Right lung (tissue), 2 donors: ENCODE measurements at regions not wholly inside any gene's neighbourhood (a gene's known extent, or its start where the extent isn't known, plus 50 kb on each side); places are given as distances from the start of the nearest gene placed in this dataset.

Experiments used
- DNase-seq, 2 donors: peaks; one replicate each; pipeline ENCODE4 v3.0.0-alpha.2; 2013

DNA sequence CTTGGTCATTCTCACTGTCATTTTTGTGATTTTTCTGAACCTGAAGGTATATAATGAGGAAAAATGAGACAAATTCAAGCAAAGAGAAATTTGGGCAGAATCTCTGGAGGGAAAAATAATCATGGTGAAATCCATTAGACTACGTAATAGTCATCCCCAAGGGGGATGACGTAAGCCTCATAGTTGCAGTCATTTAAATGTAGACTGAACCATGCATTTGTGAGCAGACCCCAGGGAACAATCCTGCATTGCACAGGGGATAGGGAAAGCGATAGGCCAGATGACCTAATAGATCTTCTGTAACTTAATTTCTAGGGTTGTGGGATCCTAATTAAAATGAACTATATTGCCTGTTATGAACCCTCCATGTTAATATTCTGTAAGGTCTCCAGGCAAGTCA is 167.4 kb upstream of the C1orf21 start:
- no peak for DNase-seq

DNA sequence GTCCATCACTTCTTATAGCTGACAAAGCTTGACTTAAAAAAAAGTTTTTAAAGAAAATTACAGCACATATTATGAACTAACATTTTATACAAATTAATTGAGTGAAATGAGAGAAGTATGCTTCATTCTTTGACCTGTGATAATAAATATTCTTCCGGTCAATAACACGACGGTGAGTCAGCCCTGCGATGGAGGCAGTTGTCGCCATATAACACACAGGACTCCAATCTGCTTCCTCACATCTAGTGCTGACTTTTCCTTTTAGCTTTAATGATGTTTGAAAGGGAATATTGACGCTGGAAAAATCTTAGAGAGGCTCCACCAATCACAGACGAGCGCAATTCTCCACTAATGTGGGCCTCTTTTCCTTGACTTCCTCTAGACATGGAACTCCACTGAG is 166.9 kb upstream of the C1orf21 start:
- DNase-seq: no peak

DNA sequence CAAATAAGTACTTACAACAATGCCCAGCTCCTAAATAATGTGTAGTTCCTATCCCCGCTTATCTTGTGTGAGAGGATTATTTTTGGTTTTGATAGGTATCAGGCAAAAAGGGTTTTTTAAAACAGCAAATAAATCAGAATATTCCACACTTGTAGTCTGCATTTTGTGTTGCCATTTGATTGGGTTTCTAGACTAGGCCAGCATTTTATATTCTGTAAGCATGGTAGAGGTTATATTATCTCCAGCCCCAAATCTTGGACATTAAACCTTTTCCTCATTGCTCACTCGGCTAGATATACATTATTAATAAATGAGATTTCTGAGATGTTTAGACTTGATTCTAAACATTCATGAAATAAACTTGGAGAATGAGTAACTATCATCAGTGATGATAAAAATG is 165.7 kb upstream of the C1orf21 start:
- DNase-seq: no peak

DNA sequence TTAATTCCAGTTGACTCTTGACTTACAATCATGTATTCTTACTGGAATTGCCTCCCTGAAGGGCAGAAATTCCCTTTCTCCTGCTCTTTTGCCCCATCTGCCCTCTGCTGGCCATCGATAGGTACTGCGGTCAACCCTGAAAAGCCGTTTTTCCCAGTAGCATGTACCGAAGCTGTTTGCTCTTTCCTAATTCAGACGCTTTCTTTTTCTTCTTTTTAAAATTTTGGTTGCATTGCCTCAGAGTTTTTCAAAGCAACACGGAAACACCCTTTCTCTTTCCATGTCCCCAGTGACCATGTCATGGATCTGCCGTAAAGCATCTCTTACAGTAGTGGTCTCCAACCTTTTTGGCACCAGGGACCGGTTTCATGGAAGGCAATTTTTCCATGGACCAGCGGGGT is 164.2 kb upstream of the C1orf21 start:
- peak in 1 of 2 donors; percentile 28 for DNase-seq

DNA sequence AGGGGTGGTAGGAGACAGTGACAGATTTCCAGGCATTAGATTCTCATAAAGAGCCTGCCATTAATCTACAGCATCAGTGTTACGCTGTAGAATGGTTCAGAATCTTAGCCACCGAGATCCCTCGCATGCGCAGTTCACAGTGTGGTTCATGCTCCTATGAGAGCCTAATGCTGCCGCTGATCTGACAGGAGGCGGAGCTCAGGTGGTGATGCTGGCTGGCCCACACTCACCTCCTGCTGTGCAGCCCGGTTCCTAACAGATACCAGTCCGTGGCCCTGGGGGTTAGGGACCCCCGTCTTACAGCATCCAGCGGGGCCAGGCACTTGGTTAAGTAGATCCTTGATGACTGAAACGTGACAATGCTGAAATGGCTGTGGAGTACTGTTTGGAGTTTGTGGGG is 163.6 kb upstream of the C1orf21 start:
- DNase-seq: no peak

DNA sequence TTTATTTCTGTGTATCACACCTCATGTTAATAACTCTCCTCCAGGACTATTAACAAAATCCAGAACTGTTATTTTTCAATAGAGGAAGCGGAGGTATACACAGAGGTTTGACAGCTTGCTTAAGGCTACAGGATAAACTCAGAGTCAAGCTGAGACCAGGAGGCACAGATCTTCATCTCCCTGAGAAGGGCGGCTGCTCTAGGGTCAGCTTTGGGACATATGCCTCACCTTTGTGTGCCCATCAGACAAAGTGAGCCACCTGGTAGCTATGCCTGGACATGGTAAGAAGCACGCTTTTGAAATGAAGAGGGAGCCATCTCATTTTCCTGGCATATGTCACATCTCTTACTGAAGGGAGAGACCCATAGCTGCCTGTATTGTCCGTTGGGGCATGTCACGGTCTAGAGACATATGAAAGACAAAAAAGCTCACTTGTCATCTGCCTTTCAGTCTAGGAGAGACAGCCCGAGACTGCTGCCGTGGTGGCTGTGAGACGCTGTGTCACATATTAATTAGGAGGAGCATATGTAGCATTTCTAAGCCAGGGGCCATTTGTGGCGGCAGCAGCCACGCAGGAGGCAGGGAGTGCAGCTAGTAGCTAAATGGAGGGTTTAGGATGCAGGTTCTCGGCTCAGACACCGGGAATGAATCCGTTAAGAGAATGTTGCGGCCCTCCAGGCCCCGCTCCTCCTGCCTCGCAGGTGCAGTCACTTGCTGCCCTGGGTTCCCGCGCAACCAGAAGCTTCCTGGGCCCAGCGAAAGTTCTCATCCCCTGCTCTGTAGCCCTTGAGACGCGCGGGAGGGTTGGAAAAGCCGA is 161.3 kb upstream of the C1orf21 start:
- no peak for DNase-seq

DNA sequence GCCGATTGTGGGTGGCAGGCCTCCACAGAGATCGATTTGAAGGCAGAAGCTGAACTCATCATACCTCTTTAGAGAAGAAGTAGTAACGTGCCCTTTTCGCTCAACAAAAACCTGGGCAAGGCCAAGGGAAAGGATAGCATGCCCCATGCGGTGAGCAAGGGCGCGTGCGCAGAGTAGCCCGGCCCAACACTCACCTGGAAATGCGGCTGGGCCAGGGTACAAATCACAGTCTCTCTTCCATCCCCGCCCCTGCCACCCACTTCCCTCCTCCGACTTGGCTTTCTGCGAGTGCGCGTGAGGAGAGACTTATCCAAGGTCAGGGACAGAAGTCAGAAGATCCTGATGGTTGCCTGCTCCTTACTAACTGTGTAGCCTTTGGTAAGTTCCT is 160.7 kb upstream of the C1orf21 start:
- no peak for DNase-seq

DNA sequence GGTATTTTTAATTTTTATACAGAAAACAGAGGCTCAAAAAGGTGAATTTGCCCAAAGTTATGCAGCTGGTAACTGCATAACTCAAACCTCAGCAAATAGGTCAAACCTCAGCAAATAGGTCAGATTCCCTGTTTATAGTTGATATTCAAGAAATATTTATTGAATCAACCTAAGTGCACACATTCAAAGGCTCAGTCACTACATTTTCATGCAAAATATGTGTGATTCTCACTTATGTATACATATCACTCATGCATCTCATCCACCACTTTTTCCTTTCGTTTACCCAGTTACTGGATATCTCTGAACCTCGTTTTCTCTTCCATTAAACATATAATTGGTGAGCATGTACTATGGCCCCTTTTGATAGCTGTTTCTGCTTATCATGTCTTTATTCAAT is 158.3 kb upstream of the C1orf21 start:
- no peak for DNase-seq

DNA sequence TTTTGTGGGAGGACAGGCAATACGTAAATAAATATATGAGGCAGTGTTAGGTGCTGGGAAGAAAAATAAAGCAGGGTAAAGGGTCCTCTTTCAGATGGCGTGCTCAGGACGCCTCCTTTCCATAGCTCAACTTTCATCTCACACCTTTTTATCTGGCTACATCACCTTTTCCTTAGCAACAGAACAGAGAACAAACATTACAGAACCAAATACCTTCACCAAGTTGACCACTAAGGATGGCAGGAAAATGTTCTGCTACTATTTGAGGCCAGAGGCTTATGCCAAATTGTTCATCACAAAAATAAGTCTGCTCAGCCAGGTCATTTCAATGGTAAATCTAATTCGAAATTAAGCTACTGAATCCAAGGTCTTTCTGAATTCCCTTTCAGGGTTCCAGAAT is 149.2 kb upstream of the C1orf21 start:
- no peak for DNase-seq

DNA sequence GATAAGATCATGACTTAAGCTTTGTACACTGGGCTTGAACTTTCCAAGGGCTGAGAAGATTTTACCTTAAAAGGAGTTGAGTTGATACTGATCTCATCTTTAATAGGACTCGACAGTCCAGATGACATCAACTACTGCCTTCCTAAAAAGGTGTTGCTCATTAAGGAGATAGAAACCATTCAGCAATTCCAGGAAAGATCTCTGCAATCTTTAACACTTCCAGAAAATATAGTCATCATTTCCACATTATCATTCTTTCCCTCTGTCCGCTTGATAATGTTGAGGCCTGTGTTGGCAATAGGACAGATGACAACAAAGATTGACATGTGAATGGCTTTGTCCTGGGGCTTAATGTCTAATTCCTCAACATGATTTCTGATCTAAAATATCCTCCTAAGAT is 145.4 kb upstream of the C1orf21 start:
- no peak for DNase-seq

DNA sequence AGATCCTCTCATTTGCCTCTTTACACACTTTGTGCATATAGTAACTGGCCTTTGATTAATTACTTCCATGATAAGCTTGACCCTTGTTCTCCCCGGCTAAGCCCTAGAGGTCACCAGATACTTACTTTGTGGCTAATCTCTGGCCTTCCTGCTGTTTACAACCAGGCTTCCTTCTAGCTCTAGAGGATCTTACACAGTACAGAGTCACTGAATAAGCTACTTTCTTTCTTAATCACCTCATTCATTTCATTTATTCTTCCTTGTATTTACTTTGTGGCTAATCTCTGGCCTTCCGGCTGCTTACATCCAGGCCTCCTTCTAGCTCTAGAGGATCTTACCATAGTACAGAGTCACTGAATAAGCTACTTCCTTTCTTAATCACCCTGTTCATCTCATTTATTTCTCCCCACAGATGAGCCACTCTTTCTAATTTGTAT is 144.3 kb upstream of the C1orf21 start:
- peak; percentile 16 to 24 for DNase-seq

DNA sequence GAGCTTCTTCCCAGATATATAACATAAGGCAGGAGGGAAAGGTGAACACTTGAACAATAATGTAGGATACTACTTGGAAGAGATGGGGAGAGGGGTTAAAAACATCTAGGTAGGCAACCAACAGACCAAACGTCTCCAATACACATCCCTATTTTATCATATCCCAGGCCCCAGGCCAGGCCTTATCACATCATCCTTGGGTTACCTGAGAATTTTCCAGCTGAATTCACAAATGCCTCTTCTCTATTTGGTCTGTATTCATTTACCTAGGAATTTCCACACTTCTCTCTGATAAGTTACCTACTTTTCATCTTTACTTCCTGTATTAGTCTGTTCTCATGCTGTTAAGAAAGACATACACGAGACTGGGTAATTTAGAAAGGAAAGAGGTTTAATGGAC is 141.9 kb upstream of the C1orf21 start:
- no peak for DNase-seq

DNA sequence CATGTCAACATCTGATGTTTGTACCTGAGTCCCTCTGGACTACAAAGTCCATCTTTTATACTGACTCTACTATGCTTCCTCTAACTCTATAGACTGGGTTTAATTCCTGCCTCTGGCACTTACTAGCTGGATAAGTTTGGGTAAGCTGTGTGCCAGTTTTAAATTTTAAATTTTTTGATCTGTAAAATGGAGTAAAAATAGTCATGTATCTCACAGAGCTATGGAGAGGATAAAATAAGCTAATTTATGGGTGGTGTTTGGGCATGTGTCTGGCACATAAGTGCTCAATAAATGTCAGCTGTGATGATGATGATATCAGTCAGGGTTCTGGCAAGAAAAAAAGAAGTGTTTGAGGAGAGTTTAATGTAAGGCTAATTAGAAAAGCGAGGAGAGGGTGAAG is 139.2 kb upstream of the C1orf21 start:
- no peak for DNase-seq

DNA sequence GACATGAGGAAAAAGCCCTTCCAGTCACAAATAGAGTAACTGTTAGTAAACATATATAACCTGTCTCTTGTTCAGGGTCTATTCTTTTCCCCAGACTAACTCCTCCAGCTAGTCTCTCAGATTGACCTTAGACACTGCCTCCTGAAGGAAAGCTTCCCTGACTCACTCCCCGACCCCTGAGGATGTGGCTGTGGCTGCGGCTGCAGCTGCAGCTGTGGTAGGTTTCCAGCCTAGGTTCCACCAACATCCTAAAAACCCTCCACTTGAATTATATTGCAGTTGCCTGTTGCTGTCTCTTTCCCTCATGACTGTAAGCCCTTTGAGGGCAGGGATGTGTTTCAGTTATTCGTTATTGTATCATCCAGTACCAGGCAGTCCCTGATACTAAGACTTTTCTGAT is 132.9 kb upstream of the C1orf21 start:
- DNase-seq: no peak

DNA sequence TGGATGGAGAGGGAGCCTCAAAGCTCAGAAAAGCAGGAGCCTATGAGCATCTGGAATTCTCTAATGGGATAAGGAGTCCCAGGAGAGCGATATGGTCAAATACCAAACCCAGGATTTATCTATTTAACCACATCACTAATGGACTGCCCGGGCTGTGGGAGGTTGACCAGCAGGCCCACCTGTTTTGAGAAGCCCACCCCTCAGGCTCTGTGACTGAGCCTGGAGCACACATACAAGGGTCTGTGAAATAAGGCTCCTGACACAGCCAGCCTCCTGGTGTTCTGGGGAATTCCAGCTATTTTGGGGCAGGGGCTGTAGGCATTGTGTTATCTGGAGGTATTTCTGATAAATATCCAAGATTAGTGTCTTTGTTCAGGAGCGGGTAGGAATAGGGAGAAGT is 132.0 kb upstream of the C1orf21 start:
- DNase-seq: no peak

DNA sequence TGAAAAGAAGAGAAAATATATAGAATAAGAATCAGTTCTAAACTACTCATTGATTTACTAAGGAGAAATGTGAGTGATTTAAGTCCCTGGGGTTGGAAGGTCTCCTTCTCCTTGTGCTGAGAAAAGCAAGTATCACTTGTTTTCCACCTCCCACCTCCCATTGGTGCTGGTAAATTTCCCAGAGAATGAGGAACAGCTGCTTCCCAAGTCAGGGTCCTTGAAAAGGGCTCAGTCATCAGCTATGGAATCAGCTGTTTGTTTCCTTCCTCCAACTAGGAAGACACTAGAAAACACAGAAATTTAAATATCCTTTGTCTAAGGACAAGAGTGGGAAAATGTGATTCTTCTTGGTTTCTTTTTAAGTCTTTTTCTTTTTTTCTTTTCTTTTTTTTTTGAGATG is 131.3 kb upstream of the C1orf21 start:
- no peak for DNase-seq

DNA sequence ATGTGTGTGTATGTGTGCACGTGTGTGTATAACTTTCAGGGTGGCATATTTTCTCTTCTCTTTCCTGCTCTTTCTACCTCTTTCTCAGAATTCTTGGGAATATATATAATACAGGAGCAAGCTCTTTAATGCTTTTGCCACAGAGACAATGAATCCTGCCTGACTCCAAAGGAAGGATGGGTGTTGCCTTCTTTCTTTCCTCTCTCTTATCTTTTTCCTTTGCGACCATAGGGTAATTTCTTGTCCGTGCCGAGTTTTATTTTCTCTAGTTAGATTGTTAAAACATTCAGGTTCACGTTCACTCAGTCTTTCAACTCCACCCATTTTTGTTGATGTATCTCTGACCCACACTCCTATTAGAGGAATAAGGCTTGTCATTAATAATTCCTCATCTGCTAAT is 129.0 kb upstream of the C1orf21 start:
- DNase-seq: no peak

DNA sequence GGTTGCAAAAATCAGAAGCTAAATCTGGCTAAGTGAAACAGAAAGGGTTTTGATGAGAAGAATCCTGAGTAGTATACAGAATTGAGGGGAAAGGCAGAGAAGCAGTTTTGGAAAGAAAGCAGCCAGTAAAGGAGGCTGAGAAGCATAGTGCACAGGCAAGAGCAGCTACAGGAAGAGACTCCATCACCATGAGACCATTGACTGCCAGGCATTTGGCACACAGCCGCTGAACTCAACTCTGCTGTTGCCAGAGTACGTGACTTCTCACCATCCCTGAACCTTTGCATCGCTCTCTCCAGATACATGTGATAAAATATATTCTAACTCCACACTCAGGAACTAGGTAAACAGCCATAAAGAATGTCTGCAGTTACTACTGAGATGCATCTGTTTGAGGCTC is 128.3 kb upstream of the C1orf21 start:
- no peak for DNase-seq

DNA sequence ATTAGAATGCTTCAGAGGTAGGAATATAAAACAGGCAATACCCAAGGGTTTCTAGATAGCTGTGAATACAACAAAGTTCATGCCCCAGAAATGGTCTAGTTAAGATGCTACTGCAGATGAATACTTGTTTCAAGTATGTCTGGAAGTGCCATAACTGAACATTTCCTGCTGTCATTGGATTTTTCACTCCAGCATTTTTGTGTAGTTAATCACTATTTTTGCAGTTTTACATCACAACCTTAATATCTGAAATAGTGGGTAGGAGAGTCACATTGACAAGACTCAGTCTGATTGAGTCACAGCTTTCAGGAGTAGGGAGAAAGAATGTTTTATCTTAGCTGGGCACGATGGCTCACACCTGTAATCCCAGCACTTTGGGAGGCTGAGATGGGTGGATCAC is 126.4 kb upstream of the C1orf21 start:
- DNase-seq: no peak

DNA sequence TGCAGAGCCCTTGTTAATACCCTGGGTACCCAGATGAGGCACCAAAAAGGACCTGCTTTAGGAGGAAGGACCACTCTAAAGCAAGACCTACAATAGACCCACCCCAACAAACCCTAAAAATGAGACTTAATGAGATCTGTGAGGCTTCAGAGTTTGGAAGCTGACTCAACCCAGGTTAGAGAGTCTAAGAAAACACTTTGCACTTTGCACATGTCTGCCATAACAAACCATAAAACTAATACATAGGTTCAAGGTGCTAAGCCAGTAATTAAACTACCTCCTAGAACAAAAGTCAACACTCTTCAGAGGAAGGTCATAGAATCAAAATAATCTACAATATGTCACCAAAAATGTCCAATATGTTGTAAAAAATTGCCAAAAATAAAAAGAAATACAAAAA is 124.7 kb upstream of the C1orf21 start:
- no peak for DNase-seq

DNA sequence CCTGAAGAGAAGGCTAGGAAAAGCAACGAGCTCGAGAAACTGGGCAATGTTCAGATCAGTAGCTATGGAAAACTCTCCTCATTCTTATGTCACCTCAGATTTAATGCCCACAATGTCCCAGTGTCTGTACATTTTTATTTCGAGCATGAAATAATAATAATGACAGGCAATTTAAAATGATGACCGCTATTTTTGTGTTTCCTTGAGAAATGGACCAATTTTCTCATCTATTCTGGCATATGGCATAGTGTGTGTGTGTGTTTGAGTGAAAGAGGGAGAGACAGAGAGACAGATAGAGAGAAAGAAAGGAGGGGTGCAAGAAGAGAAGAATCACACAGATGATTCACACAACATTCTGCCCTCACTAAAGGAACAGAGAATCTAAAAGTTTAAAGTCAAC is 119.1 kb upstream of the C1orf21 start:
- no peak for DNase-seq

DNA sequence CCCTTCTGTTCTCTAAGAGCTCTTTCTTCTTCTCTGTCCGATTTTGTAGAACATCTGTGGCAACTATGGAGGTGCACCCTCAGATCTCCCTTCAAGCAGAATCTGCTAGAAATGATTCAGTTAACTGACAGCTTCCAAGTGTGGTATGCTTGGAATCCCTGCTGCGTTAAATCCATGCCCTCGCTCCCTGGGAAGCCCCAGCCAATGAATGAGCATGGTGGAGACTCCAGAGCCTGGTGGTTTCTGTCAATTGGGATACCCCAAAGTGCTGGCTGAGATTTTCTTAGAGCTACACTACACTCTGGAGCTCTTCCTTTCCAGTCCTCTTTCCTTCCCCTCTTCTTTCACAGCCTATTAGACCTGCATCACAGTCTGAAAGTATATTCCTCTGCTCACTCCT is 116.3 kb upstream of the C1orf21 start:
- no peak for DNase-seq

DNA sequence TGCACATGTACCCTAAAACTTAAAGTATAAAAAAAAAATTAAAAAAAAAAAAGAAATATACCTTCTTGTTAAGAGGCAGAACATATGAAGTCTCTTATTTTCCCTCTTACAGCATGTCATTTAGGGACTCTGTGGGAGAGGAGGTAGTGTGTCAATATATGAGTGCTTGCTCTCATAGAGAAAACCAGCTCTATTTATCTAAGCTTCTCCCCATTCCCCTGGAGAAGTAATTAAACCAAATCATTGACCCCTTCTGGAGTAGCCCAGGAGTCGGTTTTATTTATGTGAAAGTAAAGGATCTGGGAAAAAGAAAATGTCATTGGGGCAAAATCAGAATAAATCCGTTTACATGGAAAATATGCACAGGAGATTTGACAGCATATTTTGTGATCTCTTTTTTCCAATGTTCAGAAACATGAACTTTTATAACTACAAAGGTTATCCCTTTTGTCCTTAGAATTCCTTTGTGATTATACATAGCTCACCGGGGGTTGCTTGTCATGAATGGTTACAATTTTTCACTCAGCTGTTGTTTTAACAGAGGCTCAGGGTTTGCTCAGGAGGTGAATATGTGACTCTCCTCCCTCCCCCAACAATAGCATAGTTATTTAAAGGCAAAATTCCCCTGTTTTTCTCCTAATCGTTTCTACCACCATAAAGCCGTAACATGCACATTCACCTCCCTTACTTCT is 114.5 kb upstream of the C1orf21 start:
- no peak for DNase-seq

DNA sequence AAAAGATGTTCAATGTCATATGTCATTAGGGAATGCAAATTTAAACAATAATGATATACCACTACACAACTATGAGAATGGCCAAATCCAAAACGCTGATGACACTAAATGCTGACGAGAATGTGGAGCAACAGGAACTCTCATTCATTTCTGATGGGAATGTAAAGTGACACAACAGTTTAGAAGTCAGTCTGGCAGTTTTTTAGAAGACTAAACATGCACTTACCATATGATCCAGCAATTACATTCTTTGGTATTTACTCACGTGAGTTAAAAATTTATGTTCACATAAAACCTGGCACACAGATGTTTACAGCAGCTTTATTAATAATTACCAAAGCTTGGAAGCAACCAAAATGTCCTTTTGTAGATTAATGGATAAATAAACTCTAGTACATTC is 110.4 kb upstream of the C1orf21 start:
- DNase-seq: no peak
